ENCODE measurements at regions not wholly inside any gene's neighbourhood (a gene's known extent, or its start where the extent isn't known, plus 50 kb on each side); places are given as distances from the start of the nearest gene placed in this dataset.

DNA sequence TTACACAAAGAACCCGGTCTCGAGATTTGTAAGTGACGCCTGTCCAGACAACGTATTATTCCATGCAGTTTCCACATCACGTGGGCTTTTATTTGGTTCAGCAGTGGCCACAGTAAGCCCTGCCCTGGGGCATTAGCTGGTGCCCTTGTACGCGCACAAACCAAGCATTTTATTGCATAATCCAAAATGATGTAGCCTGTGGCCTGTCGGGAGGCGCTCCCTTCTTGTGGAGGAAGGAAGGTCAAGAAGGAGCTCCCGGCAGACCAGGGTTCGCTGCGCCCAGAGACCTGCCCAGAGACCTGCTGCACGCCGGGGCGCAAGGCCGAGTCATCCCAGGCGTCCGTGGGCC, 179.6 kb upstream of the ALKAL2 start:
- TF ChIP-seq POLR2AphosphoS5 (IDR thresholded peaks at IDR 0.05; ENCODE audit: low read depth, low read length): no peak
- TF ChIP-seq SIN3A (IDR thresholded peaks at IDR 0.05; ENCODE audit: borderline replicate concordance, insufficient read depth, low read length): no peak
- TF ChIP-seq, protein P1, sequence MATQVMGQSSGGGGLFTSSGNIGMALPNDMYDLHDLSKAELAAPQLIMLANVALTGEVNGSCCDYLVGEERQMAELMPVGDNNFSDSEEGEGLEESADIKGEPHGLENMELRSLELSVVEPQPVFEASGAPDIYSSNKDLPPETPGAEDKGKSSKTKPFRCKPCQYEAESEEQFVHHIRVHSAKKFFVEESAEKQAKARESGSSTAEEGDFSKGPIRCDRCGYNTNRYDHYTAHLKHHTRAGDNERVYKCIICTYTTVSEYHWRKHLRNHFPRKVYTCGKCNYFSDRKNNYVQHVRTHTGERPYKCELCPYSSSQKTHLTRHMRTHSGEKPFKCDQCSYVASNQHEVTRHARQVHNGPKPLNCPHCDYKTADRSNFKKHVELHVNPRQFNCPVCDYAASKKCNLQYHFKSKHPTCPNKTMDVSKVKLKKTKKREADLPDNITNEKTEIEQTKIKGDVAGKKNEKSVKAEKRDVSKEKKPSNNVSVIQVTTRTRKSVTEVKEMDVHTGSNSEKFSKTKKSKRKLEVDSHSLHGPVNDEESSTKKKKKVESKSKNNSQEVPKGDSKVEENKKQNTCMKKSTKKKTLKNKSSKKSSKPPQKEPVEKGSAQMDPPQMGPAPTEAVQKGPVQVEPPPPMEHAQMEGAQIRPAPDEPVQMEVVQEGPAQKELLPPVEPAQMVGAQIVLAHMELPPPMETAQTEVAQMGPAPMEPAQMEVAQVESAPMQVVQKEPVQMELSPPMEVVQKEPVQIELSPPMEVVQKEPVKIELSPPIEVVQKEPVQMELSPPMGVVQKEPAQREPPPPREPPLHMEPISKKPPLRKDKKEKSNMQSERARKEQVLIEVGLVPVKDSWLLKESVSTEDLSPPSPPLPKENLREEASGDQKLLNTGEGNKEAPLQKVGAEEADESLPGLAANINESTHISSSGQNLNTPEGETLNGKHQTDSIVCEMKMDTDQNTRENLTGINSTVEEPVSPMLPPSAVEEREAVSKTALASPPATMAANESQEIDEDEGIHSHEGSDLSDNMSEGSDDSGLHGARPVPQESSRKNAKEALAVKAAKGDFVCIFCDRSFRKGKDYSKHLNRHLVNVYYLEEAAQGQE (IDR thresholded peaks at IDR 0.05; ENCODE audit: insufficient read depth in 1 of 2, low read depth in 2 of 2, low read length in 2 of 2): no peak
- TF ChIP-seq FOXP2 (optimal IDR thresholded peaks at IDR 0.05; ENCODE audit: borderline replicate concordance, extremely low read depth, extremely low read length, insufficient read depth): no peak
- TF ChIP-seq TAF1 (IDR thresholded peaks at IDR 0.05; ENCODE audit: borderline replicate concordance, insufficient read depth, low read length): no peak

Measured in PFSK-1 (cell line).